GM12878 (cell line): ENCODE measurements at regions not wholly inside any gene's neighbourhood (a gene's known extent, or its start where the extent isn't known, plus 50 kb on each side); places are given as distances from the start of the nearest gene placed in this dataset.

Experiments
- ATAC-seq: fragments of 200-7000 bp; cut with Tn5 transposase; 3 replicates; pipeline ENCODE4 v1.9.1; 2020; ENCODE audit warnings: mild to moderate bottlenecking, moderate library complexity
- BruUV-seq: library from RNA; stranded (reverse); fragments of 400-500 nt; replicated peaks from 2 replicates; lab custom pipeline; 2021; lab: Mats Ljungman, UMichigan
- CTCF ChIA-PET: fragments of 300-600 bp; sonication (Branson Sonifier 250); formaldehyde crosslinking; extraction: SDS; loops from one replicate; lab custom pipeline; 2021; ENCODE audit warnings: inconsistent platforms; lab: Yijun Ruan, JAX
- POLR2A ChIA-PET: fragments of 350-600 bp; formaldehyde crosslinking; extraction: SDS; loops from one replicate; lab custom pipeline; 2021; ENCODE audit warnings: inconsistent platforms; lab: Charles Lee
- RAD21 ChIA-PET: fragments of 300-600 bp; sonication (Branson Sonifier 250); formaldehyde crosslinking; loops from one replicate; lab custom pipeline; 2023; ENCODE audit warnings: antibody characterized with exemption; ENCODE audit not compliant: unreplicated experiment; lab: Charles Lee
- SMC1A ChIA-PET: fragments of 300-600 bp; sonication (Branson Sonifier 250); formaldehyde crosslinking; loops from one replicate; lab custom pipeline; 2023; ENCODE audit not compliant: unreplicated experiment, uncharacterized antibody; lab: Charles Lee
- DNase-seq: peaks from one replicate; pipeline ENCODE4 v3.0.0-alpha.2; 2011; ENCODE audit warnings: low read depth, low spot score
- FAIRE-seq: peaks from 3 replicates; lab custom pipeline; 2011; peaks lifted over from hg19 to GRCh38; lab: Jason Lieb, UNC
- H2AFZ ChIP-seq: 2 replicates; pipeline ENCODE4 v1.6.0; 2011; ENCODE audit warnings: low read depth, low read length, control low read depth; ENCODE audit not compliant: control insufficient read depth
- H3K27ac ChIP-seq: 2 replicates; pipeline ENCODE4 v1.5.1; 2011; ENCODE audit warnings: control low read depth; ENCODE audit not compliant: control insufficient read depth, insufficient read depth
- H3K27me3 ChIP-seq, 2 experiments: replicated peaks in 1 of 2; 2 replicates each; pipeline versions ENCODE4 v1.6.0 to v1.6.1; 2011; ENCODE audit warnings: low read length in 1 of 2; ENCODE audit not compliant: control insufficient read depth in 2 of 2, insufficient read depth in 2 of 2
- H3K36me3 ChIP-seq, 2 experiments: 2 replicates each; pipeline ENCODE4 v1.5.1; 2011; ENCODE audit warnings: low read length in 1 of 2; ENCODE audit not compliant: control insufficient read depth in 2 of 2, insufficient read depth in 2 of 2
- H3K4me1 ChIP-seq: 2 replicates; pipeline ENCODE4 v1.6.1; 2011; ENCODE audit warnings: mild to moderate bottlenecking, low read length, moderate library complexity, mixed read lengths; ENCODE audit not compliant: control insufficient read depth, insufficient read depth
- H3K4me2 ChIP-seq: 2 replicates; pipeline ENCODE4 v1.6.0; 2011; ENCODE audit warnings: control low read depth; ENCODE audit not compliant: control insufficient read depth, insufficient read depth
- H3K4me3 ChIP-seq: fragments of 200-600 bp; sonication (generic); 2 replicates; pipeline ENCODE4 v1.5.1; 2016
- H3K79me2 ChIP-seq: 2 replicates; pipeline ENCODE4 v1.6.0; 2011; ENCODE audit warnings: low read length; ENCODE audit not compliant: control insufficient read depth, insufficient read depth
- H3K9ac ChIP-seq: 2 replicates; pipeline ENCODE4 v1.8.0; 2011; ENCODE audit warnings: low read length, control low read depth, mixed read lengths; ENCODE audit not compliant: control insufficient read depth, insufficient read depth
- H3K9me3 ChIP-seq: replicated peaks from 3 replicates; pipeline ENCODE4 v1.5.1; 2011; ENCODE audit warnings: mild to moderate bottlenecking, low read length; ENCODE audit not compliant: control insufficient read depth, insufficient read depth
- H4K20me1 ChIP-seq: 2 replicates; pipeline ENCODE4 v1.6.0; 2011; ENCODE audit not compliant: control insufficient read depth, insufficient read depth
- ATF3 ChIP-seq: IDR thresholded peaks from 2 replicates; pipeline ENCODE4 v1.6.1; 2011; ENCODE audit warnings: low read depth, mild to moderate bottlenecking, low read length, moderate library complexity, borderline replicate concordance; ENCODE audit errors: extremely low read depth
- BCL3 ChIP-seq: IDR thresholded peaks from 2 replicates; pipeline ENCODE4 v1.6.1; 2011; ENCODE audit warnings: borderline replicate concordance, low read depth, mild to moderate bottlenecking, moderate library complexity, low read length; ENCODE audit not compliant: insufficient read depth, poor library complexity, severe bottlenecking
- BHLHE40 ChIP-seq, 2 experiments: fragments of 450-650 bp in 1 of 2; IDR thresholded peaks; 2 replicates each; pipeline ENCODE4 v1.6.1; 2011 to 2017; ENCODE audit warnings: low read depth in 2 of 2, borderline replicate concordance in 1 of 2, improper control_type of control experiment in 1 of 2, low read length in 1 of 2, mild to moderate bottlenecking in 1 of 2
- BRCA1 ChIP-seq: IDR thresholded peaks from 2 replicates; pipeline ENCODE4 v1.6.1; 2011; ENCODE audit warnings: low read depth, low read length, improper control_type of control experiment
- CBFB ChIP-seq: IDR thresholded peaks from 2 replicates; pipeline ENCODE4 v1.6.1; 2016; ENCODE audit warnings: antibody characterized with exemption, low read depth
- CUX1 ChIP-seq: IDR thresholded peaks from 2 replicates; pipeline ENCODE4 v1.6.1; 2012; ENCODE audit warnings: improper control_type of control experiment, low read depth, low read length; ENCODE audit not compliant: insufficient replicate concordance
- ETV6 ChIP-seq, 2 experiments: fragments of 450-650 bp in 1 of 2; IDR thresholded peaks in 1 of 2; conservative IDR thresholded peaks in 1 of 2; 2 replicates each; pipeline ENCODE4 v1.6.1; 2014; ENCODE audit warnings: antibody characterized with exemption in 1 of 2, borderline replicate concordance in 1 of 2, low read depth in 1 of 2, mild to moderate bottlenecking in 1 of 2, moderate library complexity in 1 of 2
- EZH2 ChIP-seq: IDR thresholded peaks from 2 replicates; pipeline ENCODE4 v1.6.1; 2012; ENCODE audit warnings: low read depth, mild to moderate bottlenecking, control low read depth, inconsistent platforms, low read length, borderline replicate concordance; ENCODE audit not compliant: control insufficient read depth
- JUND ChIP-seq: IDR thresholded peaks from 2 replicates; pipeline ENCODE4 v1.6.1; 2012; ENCODE audit warnings: low read depth, mild to moderate bottlenecking, low read length, improper control_type of control experiment, moderate library complexity
- MEF2B ChIP-seq: fragments of 450-650 bp; IDR thresholded peaks from 2 replicates; pipeline ENCODE4 v1.6.1; 2018; ENCODE audit warnings: mild to moderate bottlenecking, moderate library complexity; ENCODE audit not compliant: partially characterized antibody, poor library complexity, severe bottlenecking
- PAX5 ChIP-seq: IDR thresholded peaks from 2 replicates; pipeline ENCODE4 v1.6.1; 2011; ENCODE audit warnings: low read depth, low read length, borderline replicate concordance
- POLR2A ChIP-seq: IDR thresholded peaks from 2 replicates; pipeline ENCODE4 v1.6.1; 2011; ENCODE audit warnings: low read depth, mild to moderate bottlenecking, low read length
- SIN3A ChIP-seq: IDR thresholded peaks from 2 replicates; pipeline ENCODE4 v1.6.1; 2012; ENCODE audit warnings: low read depth, low read length, improper control_type of control experiment
- SMAD5 ChIP-seq: IDR thresholded peaks from 2 replicates; pipeline ENCODE4 v1.6.1; 2016; ENCODE audit warnings: antibody characterized with exemption, low read depth
- TAF1 ChIP-seq: IDR thresholded peaks from 2 replicates; pipeline ENCODE4 v1.6.1; 2011; ENCODE audit warnings: mild to moderate bottlenecking, low read depth, low read length, borderline replicate concordance
- TCF3 ChIP-seq: IDR thresholded peaks from 2 replicates; pipeline ENCODE4 v1.6.1; 2012; ENCODE audit warnings: low read depth, mild to moderate bottlenecking, low read length, borderline replicate concordance; ENCODE audit not compliant: insufficient read depth
- WRNIP1 ChIP-seq: IDR thresholded peaks from 2 replicates; pipeline ENCODE4 v1.6.1; 2011; ENCODE audit warnings: low read depth, low read length, improper control_type of control experiment, borderline replicate concordance
- YY1 ChIP-seq: IDR thresholded peaks from 2 replicates; pipeline ENCODE4 v1.6.1; 2011; ENCODE audit warnings: low read depth, mild to moderate bottlenecking, low read length
- ZNF24 ChIP-seq: fragments of 450-650 bp; IDR thresholded peaks from 2 replicates; pipeline ENCODE4 v1.6.1; 2017; ENCODE audit warnings: antibody characterized with exemption, mild to moderate bottlenecking
- in situ Hi-C: fragments of 300-500 bp; cut with MboI; formaldehyde crosslinking; loops from 9 replicates; pipeline ENCODE4 v1.14.3; 2018; ENCODE audit warnings: mixed read lengths
- intact Hi-C: fragments of 100-400 bp; cut with micrococcal nuclease; formaldehyde crosslinking; loops from one replicate; pipeline ENCODE4 v1.14.2; 2022; ENCODE audit not compliant: unreplicated experiment

GRCh38 chr2:226077031-226077430 lies 677.5 kb downstream of the NYAP2 start:
- ATAC-seq: no peak
- no peaks in the 10 kb centered on the region for H4K20me1 ChIP-seq
- SMC1A ChIA-PET: interaction anchor here (0.6 to 0.7 kb wide), 2 partner anchors 20 to 147 kb away, joined by 3 to 4 read pairs; no protein-coding TSS in a partner anchor
- TF ChIP-seq ZNF24 (no peak), EZH2 (no peak), CBFB (no peak), BHLHE40 (IDR thresholded peaks at IDR 0.05; ENCODE audit: borderline replicate concordance in 1 of 2, low read depth in 2 of 2, low read length in 1 of 2) (no peak), ATF3 (no peak), TAF1 (no peak), ETV6 (conservative IDR thresholded peaks at IDR 0.05 in 1 of 2, IDR thresholded peaks at IDR 0.05 in 1 of 2; ENCODE audit: borderline replicate concordance in 1 of 2, low read depth in 1 of 2) (no peak), MEF2B (no peak), CUX1 (no peak), BCL3 (no peak), SIN3A (no peak), WRNIP1 (no peak), SMAD5 (no peak), POLR2A (no peak), PAX5 (no peak), BRCA1 (no peak), YY1 (no peak), JUND (no peak), TCF3 (no peak)
- TF ChIP-seq, all 136 proteins: peak for 0
- in situ Hi-C loops: no loop called here
- H3K4me2 ChIP-seq: no peak overlapping the region
- no peak for FAIRE-seq
- no peak overlapping the region for H3K9ac ChIP-seq
- no peak for DNase-seq
- H3K4me1 ChIP-seq: no peaks in the 10 kb centered on the region
- no peak overlapping the region for H3K27ac ChIP-seq
- no TSS peak for BruUV-seq
- H3K79me2 ChIP-seq: no peaks in the 10 kb centered on the region
- ChIA-PET POLR2A (no interaction called here), RAD21 (no interaction called here), CTCF (no interaction called here)
- H3K4me3 ChIP-seq: no peak overlapping the region
- H3K36me3 ChIP-seq: no peaks in the 10 kb centered on the region
- H3K27me3 ChIP-seq: no peaks in the 10 kb centered on the region
- intact Hi-C loops: no loop called here
- no peak overlapping the region for H2AFZ ChIP-seq
- no peaks in the 10 kb centered on the region for H3K9me3 ChIP-seq
